ENCODE measurements at regions not wholly inside any gene's neighbourhood (a gene's known extent, or its start where the extent isn't known, plus 50 kb on each side); places are given as distances from the start of the nearest gene placed in this dataset.

- TF ChIP-seq CTCF (IDR thresholded peaks at IDR 0.05; ENCODE audit: insufficient read depth, low read length, poor library complexity, severe bottlenecking) (no peak), EZH2phosphoT487 (conservative IDR thresholded peaks at IDR 0.05; ENCODE audit: low read length) (no peak)
Measured at GRCh38 chr6:14488180-14488579, 370.6 kb downstream of the CD83 start.
